ENCODE measurements at regions not wholly inside any gene's neighbourhood (a gene's known extent, or its start where the extent isn't known, plus 50 kb on each side); places are given as distances from the start of the nearest gene placed in this dataset.
A peak's percentile ranks its signal among the peaks of the same experiment; 100 is the strongest.
"Not testable (repeated sequence)": the region's sequence is repeated elsewhere in the genome, so short reads cannot be mapped to it uniquely, and the experiment has no call there.

GRCh38 chr6:125549202-125549884 lies 200.1 kb upstream of the HEY2 start:
- DNase-seq, result no peak

- no peak for DNase-seq
Measured at GRCh38 chr6:125550892-125551291, 198.5 kb upstream of the HEY2 start.

- no peak for DNase-seq
Measured at GRCh38 chr6:125552819-125553218, 196.6 kb upstream of the HEY2 start.

DNA sequence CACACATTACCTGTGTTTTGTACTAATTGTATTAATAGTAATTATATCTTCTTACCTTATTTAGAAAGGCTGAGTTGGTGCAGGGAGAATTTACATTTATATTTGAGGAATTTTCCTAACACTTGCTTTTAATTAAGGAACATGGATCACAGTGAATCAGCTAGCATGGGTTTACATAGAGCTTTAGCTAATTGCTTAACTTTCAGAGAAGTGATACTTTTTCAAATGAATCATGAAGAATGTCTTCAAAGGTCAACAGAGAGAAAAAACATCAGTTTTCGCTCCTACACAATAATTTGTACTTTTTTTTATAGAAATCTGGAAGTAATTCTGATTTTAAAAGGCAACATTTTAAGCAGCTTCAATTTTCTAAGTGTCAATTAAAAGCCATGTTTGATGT lies 195.0 kb upstream of the HEY2 start:
- DNase-seq, result no peak

- no peak for DNase-seq
Measured at GRCh38 chr6:125558241-125558843, 191.1 kb upstream of the HEY2 start.

- DNase-seq, result peak; percentile 28
Measured at GRCh38 chr6:125558907-125559306, 190.5 kb upstream of the HEY2 start.

DNA sequence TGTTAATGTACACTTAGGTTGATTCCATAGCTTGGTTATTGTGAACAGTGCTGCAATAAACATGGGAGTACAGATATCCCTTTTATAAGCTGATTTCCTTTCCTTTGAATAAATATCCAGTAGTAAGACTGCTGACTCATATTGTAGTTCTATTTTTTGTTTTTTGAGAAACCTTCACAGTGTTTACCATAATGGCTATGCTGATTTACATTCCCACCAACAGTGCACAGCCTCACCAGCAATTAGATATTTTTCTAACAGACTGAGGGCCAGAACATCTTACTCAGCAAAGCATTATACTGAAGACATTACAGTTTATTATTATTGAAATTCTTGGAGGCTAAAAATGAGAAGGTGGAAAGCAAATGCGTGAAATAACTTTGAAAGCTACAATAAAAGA lies 187.3 kb upstream of the HEY2 start:
- DNase-seq, result no peak

- no peak for DNase-seq
Measured at GRCh38 chr6:125564941-125565340, 184.5 kb upstream of the HEY2 start.

DNA sequence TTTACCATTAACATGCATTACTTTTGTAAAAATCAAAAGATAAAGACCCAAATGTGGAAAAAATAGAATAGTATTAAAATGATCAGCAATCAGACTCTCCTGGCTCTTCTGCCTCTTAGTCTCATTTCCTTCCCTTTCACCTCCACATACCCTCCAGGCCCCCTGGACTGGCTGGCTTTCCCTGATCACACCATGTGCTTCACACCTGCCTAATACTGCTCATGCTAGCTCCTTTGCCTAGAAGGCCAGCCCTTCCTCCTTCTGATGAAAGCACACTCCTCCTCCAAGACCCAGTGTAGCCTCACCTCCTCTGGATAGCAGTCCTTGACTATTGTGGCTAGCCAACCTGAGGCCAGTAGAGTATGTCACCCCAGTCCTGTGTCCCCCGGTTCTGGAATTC lies 182.0 kb upstream of the HEY2 start:
- no peak for DNase-seq

- no peak for DNase-seq
Measured at GRCh38 chr6:125568609-125569008, 180.8 kb upstream of the HEY2 start.

- DNase-seq, result peak; percentile 72
Measured at GRCh38 chr6:125570526-125570925, 178.9 kb upstream of the HEY2 start.

GRCh38 chr6:125571207-125571755 lies 178.2 kb upstream of the HEY2 start:
- peak; percentile 89 for DNase-seq

DNA sequence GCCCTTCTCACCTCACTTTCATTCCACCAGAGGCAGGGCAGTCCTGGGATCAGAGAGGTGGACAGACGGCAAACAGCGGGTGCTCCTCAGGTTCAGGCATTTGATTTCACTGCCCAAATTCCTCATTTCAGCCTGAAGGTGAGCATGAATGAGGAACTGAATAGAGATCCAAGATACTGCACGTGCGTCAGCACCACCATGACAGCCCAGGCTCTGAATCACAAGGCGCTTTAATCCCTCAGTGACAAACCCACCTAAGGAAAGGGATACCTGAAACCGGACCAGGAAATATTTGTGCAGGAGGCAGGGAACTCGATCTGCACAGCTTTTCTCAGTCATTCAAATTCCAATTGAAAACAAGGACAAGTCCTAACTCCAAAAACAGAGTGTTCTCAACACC lies 174.8 kb upstream of the HEY2 start:
- no peak for DNase-seq

DNA sequence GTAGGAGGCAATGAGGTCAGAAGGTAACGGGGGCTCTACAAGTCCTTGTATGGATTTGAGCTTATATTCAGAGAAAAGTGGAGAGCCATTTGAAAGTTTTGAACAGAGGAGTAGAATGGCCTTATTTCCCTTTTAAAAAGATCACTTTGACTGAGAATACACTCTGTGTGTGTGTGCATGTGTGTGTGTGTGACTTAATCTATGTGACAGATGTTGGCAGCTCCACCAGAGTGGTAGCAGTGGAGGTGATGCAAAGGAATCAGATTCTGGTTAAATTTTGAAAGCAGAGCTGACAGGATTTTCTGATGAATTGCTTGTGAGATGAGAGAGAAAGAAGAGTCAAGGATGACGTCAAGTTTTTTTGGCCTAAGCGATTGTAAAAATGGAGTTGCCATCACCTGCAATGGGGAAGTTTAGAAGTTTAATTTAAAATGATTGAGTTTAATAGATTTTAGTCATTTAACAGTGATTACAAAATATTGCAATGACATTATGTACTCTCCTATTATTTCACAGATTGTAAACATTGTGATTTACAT lies 172.2 kb upstream of the HEY2 start:
- no peak for DNase-seq

- DNase-seq, result no peak
Measured at GRCh38 chr6:125584468-125584939, 164.9 kb upstream of the HEY2 start.

DNA sequence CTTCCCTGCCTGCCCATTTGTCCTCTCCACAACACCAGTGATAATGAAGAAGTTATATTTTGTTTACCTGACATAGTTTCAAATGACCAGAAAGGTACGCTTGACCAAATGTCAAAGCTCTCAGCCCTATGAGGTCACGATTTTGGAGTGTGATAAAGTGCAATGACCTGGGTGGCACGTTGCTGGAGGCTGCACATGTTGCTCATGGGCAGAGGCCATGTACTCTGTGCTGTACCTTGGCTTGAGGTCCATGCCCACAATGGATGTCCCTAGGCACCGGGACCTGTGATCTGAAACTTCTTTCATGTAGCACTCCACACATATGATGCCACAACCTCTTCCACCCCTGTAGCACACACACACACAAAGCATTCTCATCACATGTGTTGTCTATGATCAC lies 164.0 kb upstream of the HEY2 start:
- no peak for DNase-seq

DNA sequence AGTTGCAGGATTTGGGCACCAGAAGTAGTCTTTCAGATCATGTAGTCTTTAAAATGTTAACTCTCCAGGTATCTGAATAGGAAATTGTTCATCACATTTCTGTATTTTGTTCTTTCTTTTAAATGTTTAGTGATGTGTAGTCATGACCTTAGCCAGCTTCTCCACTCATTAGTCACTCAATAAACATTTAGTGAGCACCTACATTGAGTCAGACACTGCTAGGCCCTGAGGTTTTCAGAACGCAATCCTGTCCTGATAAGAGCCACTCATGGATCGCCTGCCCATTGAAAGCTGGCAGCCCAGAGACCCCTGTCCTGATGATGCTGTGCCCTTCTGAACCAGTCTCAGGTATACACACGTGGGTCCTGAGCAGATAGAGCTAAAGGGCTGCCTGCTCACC lies 163.4 kb upstream of the HEY2 start:
- peak; percentile 89 for DNase-seq

- peak; percentile 36 for DNase-seq
Measured at GRCh38 chr6:125586605-125587004, 162.8 kb upstream of the HEY2 start.

- DNase-seq, result peak; percentile 80
Measured at GRCh38 chr6:125587666-125588632, 161.5 kb upstream of the HEY2 start.

DNA sequence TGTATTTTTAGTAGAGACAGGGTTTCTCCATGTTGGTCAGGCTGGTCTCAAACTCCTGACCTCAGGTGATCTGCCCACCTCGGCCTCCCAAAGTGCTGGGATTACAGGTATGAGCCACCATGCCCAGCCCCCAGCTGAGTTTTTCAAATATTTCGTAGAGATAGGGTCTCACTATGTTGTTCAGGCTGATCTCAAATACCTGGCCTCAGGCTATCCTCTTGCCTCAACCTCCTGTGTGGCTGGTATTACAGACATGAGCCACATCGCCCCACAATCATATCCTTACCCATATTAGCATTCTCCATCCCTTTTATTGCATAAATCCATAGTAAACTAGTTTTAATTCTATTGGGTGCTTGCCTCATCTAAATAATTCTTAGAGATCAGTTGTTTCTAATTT lies 157.6 kb upstream of the HEY2 start:
- not testable (repeated sequence) for DNase-seq

GRCh38 chr6:125593746-125594145 lies 155.7 kb upstream of the HEY2 start:
- DNase-seq, result no peak

DNA sequence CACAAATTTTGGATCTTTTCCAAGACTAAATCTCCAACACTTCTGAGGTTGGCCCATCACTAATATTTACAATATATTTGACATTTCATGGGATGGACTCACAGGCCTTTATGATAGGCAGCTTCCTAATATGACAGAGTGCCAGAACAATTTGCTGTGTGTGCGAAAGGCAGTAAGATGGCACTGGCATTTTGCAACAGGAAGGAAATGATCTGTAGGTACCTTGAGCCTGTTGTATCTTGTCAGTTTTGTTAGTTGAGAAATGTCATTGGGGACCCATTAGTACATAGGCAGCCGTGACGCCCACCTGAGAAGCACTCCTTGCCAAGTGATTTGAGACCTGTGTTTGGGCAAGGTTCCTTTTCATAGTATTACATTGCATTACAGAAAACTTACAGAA lies 153.4 kb upstream of the HEY2 start:
- no peak for DNase-seq

All from NCI-H226 (cell line).